Natural killer cell (primary cell): ENCODE measurements at regions not wholly inside any gene's neighbourhood (a gene's known extent, or its start where the extent isn't known, plus 50 kb on each side); places are given as distances from the start of the nearest gene placed in this dataset.

Experiments
- ATAC-seq, 3 donors: fragments of 150-1000 bp in 2 of 3; fragments of 200-7000 bp in 1 of 3; cut with Tn5 transposase; 1 replicate in 1 of 3; 2 replicates in 2 of 3; pipeline ENCODE4 v1.10.0; 2021; ENCODE audit warnings: mild to moderate bottlenecking in 2 of 3, moderate library complexity in 2 of 3
- DNase-seq, 2 donors: peaks; one replicate each; pipeline versions ENCODE4 v3.0.0 to v3.0.0-alpha.2; 2013 to 2021; ENCODE audit warnings: mixed read lengths in 1 of 2
- H3K27ac ChIP-seq: one replicate; pipeline ENCODE4 v1.5.1; 2013; ENCODE audit warnings: mild to moderate bottlenecking, low read length
- H3K27me3 ChIP-seq: one replicate; pipeline ENCODE4 v1.6.1; 2013; ENCODE audit warnings: low read length; ENCODE audit not compliant: control insufficient read depth, insufficient read depth
- H3K36me3 ChIP-seq: one replicate; pipeline ENCODE4 v1.6.1; 2013; ENCODE audit warnings: low read length; ENCODE audit not compliant: control insufficient read depth, insufficient read depth
- H3K4me1 ChIP-seq: one replicate; pipeline ENCODE4 v1.6.1; 2013; ENCODE audit warnings: low read length; ENCODE audit not compliant: control insufficient read depth, insufficient read depth
- H3K4me3 ChIP-seq: one replicate; pipeline ENCODE4 v1.5.1; 2013; ENCODE audit warnings: low read length
- H3K9me3 ChIP-seq: one replicate; pipeline ENCODE4 v1.6.1; 2013; ENCODE audit warnings: low read length; ENCODE audit not compliant: control insufficient read depth, insufficient read depth
- H3K27ac Mint-ChIP-seq, 2 donors: one replicate each; pipeline ENCODE4 v1.8.0; 2022; ENCODE audit warnings: mild to moderate bottlenecking in 2 of 2, mixed read lengths in 2 of 2, moderate library complexity in 1 of 2
- H3K27me3 Mint-ChIP-seq, 2 donors: one replicate each; pipeline ENCODE4 v1.8.0; 2022; ENCODE audit warnings: low read depth in 2 of 2, mixed read lengths in 2 of 2
- H3K36me3 Mint-ChIP-seq: one replicate; pipeline ENCODE4 v1.8.0; 2022; ENCODE audit warnings: mixed read lengths
- H3K4me1 Mint-ChIP-seq, 2 donors: one replicate each; pipeline ENCODE4 v1.8.0; 2022; ENCODE audit warnings: mixed read lengths in 2 of 2
- H3K4me3 Mint-ChIP-seq: one replicate; pipeline ENCODE4 v1.8.0; 2022; ENCODE audit warnings: mild to moderate bottlenecking, moderate library complexity, mixed read lengths
- H3K9me3 Mint-ChIP-seq, 2 donors: one replicate each; pipeline ENCODE4 v1.8.0; 2022; ENCODE audit warnings: mixed read lengths in 2 of 2
- CTCF ChIP-seq: fragments of 200-600 bp; IDR thresholded peaks from one replicate; pipeline ENCODE4 v1.8.0; 2022; ENCODE audit warnings: antibody characterized with exemption
- WGBS: methylation state at CpG from one replicate; pipeline ENCODE4 v1.1.7; 2013; ENCODE audit warnings: missing lambda C conversion rate; ENCODE audit not compliant: insufficient coverage; 5-methylcytosine and 5-hydroxymethylcytosine counted together
- intact Hi-C: fragments of 100-400 bp; cut with micrococcal nuclease; formaldehyde crosslinking; loops from one replicate; pipeline ENCODE4 v1.14.2; 2022

- H3K27me3 Mint-ChIP-seq, result peaks cover 8 to 43% of the 10 kb centered on the region in 2 donors
- Histone ChIP-seq H3K4me3 (no peak overlapping the region), H3K9me3 (no peaks in the 10 kb centered on the region), H3K27me3 (no peaks in the 10 kb centered on the region), H3K36me3 (no peaks in the 10 kb centered on the region), H3K27ac (no peak overlapping the region), H3K4me1 (no peaks in the 10 kb centered on the region)
- 89% methylated on average over 14 of the region's 17 CpGs for WGBS
- no peak overlapping the region for H3K27ac Mint-ChIP-seq
- DNase-seq (no peak), ATAC-seq (no peak)
- TF ChIP-seq CTCF, result no peak
- intact Hi-C loops, result no loop called here
- H3K36me3 Mint-ChIP-seq, result no peaks in the 10 kb centered on the region
- H3K9me3 Mint-ChIP-seq, result no peaks in the 10 kb centered on the region
- H3K4me1 Mint-ChIP-seq, result no peaks in the 10 kb centered on the region
- no peak overlapping the region for H3K4me3 Mint-ChIP-seq
These were observed 101.6 kb upstream of the TMEM18 start for GRCh38 chr2:778731-779350.

- Mint-ChIP-seq H3K4me3 (no peak overlapping the region), H3K27ac (no peak overlapping the region)
These were observed 100.3 kb upstream of the TMEM18 start for GRCh38 chr2:777546-777945.

GRCh38 chr2:777051-777450 is 99.8 kb upstream of the TMEM18 start:
- whole genome bisulfite sequencing, result 90% methylated on average over 15 of the region's 15 CpGs
- Histone ChIP-seq H3K4me3 (no peak overlapping the region), H3K36me3 (no peaks in the 10 kb centered on the region), H3K4me1 (no peaks in the 10 kb centered on the region), H3K27ac (no peak overlapping the region), H3K27me3 (no peaks in the 10 kb centered on the region), H3K9me3 (no peaks in the 10 kb centered on the region)
- ATAC-seq (no peak), DNase-seq (no peak)
- no peak for TF ChIP-seq CTCF
- H3K9me3 Mint-ChIP-seq, result no peaks in the 10 kb centered on the region
- no peaks in the 10 kb centered on the region for H3K4me1 Mint-ChIP-seq
- intact Hi-C loops, result no loop called here
- H3K27ac Mint-ChIP-seq, result no peak overlapping the region
- no peaks in the 10 kb centered on the region for H3K36me3 Mint-ChIP-seq
- H3K27me3 Mint-ChIP-seq, result peaks cover 8 to 34% of the 10 kb centered on the region in 2 donors
- H3K4me3 Mint-ChIP-seq, result no peak overlapping the region

More at GRCh38 chr2:777546-777945, 100.3 kb upstream of the TMEM18 start:
- Mint-ChIP-seq H3K27me3 (peaks cover 8 to 36% of the 10 kb centered on the region in 2 donors), H3K9me3 (no peaks in the 10 kb centered on the region), H3K36me3 (no peaks in the 10 kb centered on the region), H3K4me1 (no peaks in the 10 kb centered on the region)
- H3K27me3 ChIP-seq, result no peaks in the 10 kb centered on the region
- H3K4me3 ChIP-seq, result no peak overlapping the region
- no peak for TF ChIP-seq CTCF
- no peaks in the 10 kb centered on the region for H3K4me1 ChIP-seq
- H3K9me3 ChIP-seq, result no peaks in the 10 kb centered on the region
- intact Hi-C loops, result no loop called here
- H3K36me3 ChIP-seq, result no peaks in the 10 kb centered on the region
- 90% methylated on average over 8 of the region's 8 CpGs for WGBS
- ATAC-seq (no peak), DNase-seq (no peak)
- H3K27ac ChIP-seq, result no peak overlapping the region

- no peaks in the 10 kb centered on the region for H3K9me3 Mint-ChIP-seq
These were observed 99.3 kb upstream of the TMEM18 start for GRCh38 chr2:776487-776886.

More at GRCh38 chr2:776487-776886, 99.3 kb upstream of the TMEM18 start:
- H3K36me3 ChIP-seq, result no peaks in the 10 kb centered on the region
- DNase-seq (no peak), ATAC-seq (no peak)
- Mint-ChIP-seq H3K4me1 (no peaks in the 10 kb centered on the region), H3K36me3 (no peaks in the 10 kb centered on the region), H3K4me3 (no peak overlapping the region), H3K27ac (no peak overlapping the region), H3K27me3 (peaks cover 4 to 28% of the 10 kb centered on the region in 2 donors)
- intact Hi-C loops, result no loop called here
- no peak for TF ChIP-seq CTCF
- no peak overlapping the region for H3K4me3 ChIP-seq
- H3K9me3 ChIP-seq, result no peaks in the 10 kb centered on the region
- 88% methylated on average over 11 of the region's 11 CpGs for WGBS
- no peaks in the 10 kb centered on the region for H3K4me1 ChIP-seq
- H3K27me3 ChIP-seq, result no peaks in the 10 kb centered on the region
- H3K27ac ChIP-seq, result no peak overlapping the region
